ENCODE measurements at regions not wholly inside any gene's neighbourhood (a gene's known extent, or its start where the extent isn't known, plus 50 kb on each side); places are given as distances from the start of the nearest gene placed in this dataset.

DNA sequence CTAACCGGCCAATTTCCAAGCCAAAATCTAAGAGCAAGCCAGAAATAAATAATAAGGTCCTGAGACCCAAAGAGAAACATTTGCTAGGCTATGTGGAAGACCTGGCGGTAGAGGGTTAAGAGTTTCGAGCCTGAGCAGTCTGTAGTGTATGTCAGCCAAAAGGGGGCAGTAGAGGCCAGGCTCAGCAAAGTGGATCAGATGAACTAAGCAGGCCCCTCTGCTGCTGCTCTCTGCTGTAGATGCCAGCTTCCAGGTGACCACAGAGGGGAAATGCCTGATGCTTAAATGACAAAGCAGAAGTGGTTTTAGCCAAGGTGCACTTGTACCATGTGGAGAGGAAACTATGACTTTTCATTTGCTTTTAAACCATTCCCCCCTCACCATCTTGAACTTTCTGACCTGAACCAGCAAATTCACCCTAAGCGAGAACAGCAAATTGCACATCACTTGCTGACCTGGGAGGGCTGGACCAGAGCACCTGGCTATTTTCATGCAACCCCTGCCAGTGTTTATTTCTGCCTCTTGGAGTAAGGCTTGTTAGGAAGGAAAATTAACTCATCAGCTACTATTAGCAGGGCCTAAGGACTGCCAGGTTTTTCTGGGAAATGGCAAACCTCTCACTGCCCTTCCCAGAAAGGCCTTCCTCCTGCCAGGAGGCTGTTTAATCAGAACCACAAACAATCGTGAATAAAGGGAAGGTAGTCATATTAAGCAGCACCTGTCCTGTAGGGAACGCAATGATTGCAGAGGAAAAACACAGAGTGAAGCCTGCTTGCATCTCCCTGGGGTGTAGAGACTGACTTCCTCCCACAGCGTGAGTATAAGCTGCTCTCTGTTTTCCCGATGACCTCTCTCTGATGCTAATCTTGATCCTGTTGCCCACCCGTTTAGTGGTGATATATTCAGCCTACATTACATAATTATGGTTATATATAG lies 818.2 kb downstream of the TLR4 start:
- DNase-seq, result peak; percentile 82
- Histone ChIP-seq H3K36me3 (no peaks in the 10 kb centered on the region), H3K4me3 (ENCODE audit: low read depth, low read length) (no peak overlapping the region), H3K9me3 (ENCODE audit: severe bottlenecking) (no peaks in the 10 kb centered on the region), H3K27ac (no peak overlapping the region), H3K27me3 (ENCODE audit: insufficient read depth, low read depth, severe bottlenecking) (no peaks in the 10 kb centered on the region)
- TF ChIP-seq, protein P1, sequence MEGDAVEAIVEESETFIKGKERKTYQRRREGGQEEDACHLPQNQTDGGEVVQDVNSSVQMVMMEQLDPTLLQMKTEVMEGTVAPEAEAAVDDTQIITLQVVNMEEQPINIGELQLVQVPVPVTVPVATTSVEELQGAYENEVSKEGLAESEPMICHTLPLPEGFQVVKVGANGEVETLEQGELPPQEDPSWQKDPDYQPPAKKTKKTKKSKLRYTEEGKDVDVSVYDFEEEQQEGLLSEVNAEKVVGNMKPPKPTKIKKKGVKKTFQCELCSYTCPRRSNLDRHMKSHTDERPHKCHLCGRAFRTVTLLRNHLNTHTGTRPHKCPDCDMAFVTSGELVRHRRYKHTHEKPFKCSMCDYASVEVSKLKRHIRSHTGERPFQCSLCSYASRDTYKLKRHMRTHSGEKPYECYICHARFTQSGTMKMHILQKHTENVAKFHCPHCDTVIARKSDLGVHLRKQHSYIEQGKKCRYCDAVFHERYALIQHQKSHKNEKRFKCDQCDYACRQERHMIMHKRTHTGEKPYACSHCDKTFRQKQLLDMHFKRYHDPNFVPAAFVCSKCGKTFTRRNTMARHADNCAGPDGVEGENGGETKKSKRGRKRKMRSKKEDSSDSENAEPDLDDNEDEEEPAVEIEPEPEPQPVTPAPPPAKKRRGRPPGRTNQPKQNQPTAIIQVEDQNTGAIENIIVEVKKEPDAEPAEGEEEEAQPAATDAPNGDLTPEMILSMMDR (IDR thresholded peaks at IDR 0.05; ENCODE audit: low read depth, low read length), result peak; percentile 94

DNA sequence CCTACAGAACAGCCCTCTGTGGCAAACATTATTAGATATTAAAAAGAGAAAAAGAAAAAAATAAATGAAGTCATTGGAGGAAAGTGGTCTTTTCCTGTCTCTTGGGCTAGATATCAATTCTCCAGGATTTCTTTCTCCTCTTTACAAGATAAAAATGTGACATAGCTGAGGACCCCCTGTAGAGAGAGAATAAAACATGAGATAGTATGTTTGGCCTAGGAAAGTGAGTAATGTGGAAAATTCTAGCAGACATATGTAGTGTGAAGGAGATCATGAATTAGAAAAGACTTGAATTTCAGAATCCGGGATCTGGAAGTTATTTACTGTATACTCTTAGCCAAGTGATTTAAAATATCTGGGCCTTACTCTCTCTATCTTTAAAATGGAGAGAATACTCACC lies 823.1 kb downstream of the TLR4 start:
- H3K27ac ChIP-seq, result no peak overlapping the region
- DNase-seq, result no peak
- H3K36me3 ChIP-seq, result no peaks in the 10 kb centered on the region
- no peaks in the 10 kb centered on the region for H3K9me3 ChIP-seq (ENCODE audit: severe bottlenecking)
- H3K4me3 ChIP-seq (ENCODE audit: low read depth, low read length), result no peak overlapping the region
- TF ChIP-seq, protein P1 (IDR thresholded peaks at IDR 0.05; ENCODE audit: low read depth, low read length), result no peak
- no peaks in the 10 kb centered on the region for H3K27me3 ChIP-seq (ENCODE audit: insufficient read depth, low read depth, severe bottlenecking)

DNA sequence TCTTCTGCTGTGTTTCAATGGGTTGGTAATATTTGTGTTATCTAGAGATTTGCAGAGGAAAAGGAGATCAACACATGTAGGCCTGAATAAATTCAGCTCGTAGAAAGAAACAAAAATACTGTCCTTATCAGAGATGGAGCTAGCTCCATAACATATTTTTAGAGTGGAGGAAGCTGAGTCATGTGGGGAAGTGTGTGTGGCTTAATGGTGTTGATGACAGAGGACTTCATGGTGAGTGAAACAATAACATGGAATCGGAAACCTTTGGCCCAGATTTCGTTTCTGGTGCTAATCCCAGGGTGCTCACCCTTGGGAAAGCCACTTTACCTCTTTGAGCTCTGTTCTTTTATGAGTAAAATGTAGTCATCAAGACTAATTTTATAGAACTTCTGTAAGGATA lies 825.0 kb downstream of the TLR4 start:
- Histone ChIP-seq H3K27ac (no peak overlapping the region), H3K27me3 (ENCODE audit: insufficient read depth, low read depth, severe bottlenecking) (no peaks in the 10 kb centered on the region), H3K36me3 (no peaks in the 10 kb centered on the region), H3K4me3 (ENCODE audit: low read depth, low read length) (no peak overlapping the region), H3K9me3 (ENCODE audit: severe bottlenecking) (no peaks in the 10 kb centered on the region)
- TF ChIP-seq, protein P1 (IDR thresholded peaks at IDR 0.05; ENCODE audit: low read depth, low read length), result no peak
- DNase-seq, result no peak

DNA sequence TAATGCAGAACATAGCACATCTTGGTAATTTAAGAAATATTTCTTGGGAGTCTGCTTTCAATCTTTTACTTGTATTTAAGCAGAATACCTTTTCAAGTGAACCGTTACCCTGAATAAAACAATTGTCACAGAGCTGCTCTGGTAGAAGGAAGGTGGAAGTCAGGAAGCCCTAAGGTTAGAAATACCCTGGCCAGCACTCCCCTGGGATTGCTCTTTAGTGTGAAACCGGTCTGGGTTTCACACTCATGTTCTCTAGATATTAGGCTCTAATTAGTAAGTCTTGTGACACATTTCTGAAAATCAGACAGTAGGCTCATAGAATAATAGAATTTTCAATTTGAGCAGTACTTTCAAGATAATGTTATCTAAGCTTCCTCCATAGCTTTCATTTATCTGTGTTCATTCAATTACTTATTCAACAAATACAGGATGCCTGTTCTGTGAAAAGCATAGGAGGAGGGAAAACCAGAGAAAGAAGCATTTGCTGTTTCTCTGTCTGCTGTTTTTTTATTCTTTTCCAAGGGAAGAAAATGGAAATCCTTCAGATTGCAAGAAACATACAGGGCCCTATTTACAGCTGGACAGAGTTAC lies 825.5 kb downstream of the TLR4 start:
- Histone ChIP-seq H3K4me3 (ENCODE audit: low read depth, low read length) (no peak overlapping the region), H3K36me3 (no peaks in the 10 kb centered on the region), H3K9me3 (ENCODE audit: severe bottlenecking) (no peaks in the 10 kb centered on the region), H3K27ac (no peak overlapping the region), H3K27me3 (ENCODE audit: insufficient read depth, low read depth, severe bottlenecking) (no peaks in the 10 kb centered on the region)
- DNase-seq, result no peak
- TF ChIP-seq, protein P1 (IDR thresholded peaks at IDR 0.05; ENCODE audit: low read depth, low read length), result no peak

DNA sequence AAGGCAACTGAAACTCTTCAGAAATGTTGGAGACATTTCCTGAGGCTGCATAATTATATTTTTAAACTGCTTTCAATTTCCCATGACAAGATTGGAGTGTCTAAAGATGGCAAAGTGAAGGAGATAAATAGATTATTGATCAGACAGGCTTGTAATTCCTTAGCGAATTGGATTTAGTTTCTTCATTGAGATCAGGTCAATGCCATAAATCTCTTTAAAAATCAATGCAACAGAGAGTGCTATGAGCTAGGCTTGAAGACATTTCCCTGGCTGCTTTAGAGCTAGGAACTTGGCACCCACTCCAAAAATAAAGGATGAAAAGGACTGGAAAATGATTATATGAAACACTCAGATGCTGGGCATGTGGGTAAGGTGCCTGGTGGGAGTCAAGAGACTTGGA lies 828.4 kb downstream of the TLR4 start:
- no peaks in the 10 kb centered on the region for H3K9me3 ChIP-seq (ENCODE audit: severe bottlenecking)
- DNase-seq, result no peak
- H3K4me3 ChIP-seq (ENCODE audit: low read depth, low read length), result no peak overlapping the region
- TF ChIP-seq, protein P1 (IDR thresholded peaks at IDR 0.05; ENCODE audit: low read depth, low read length), result no peak
- H3K27ac ChIP-seq, result no peak overlapping the region
- no peaks in the 10 kb centered on the region for H3K27me3 ChIP-seq (ENCODE audit: insufficient read depth, low read depth, severe bottlenecking)
- no peaks in the 10 kb centered on the region for H3K36me3 ChIP-seq

Measured in WERI-Rb-1 (cell line).